C4-2B (cell line): ENCODE measurements at regions not wholly inside any gene's neighbourhood (a gene's known extent, or its start where the extent isn't known, plus 50 kb on each side); places are given as distances from the start of the nearest gene placed in this dataset.

Experiments used
- H3K27ac ChIP-seq: fragments of 450-650 bp; 2 replicates; pipeline ENCODE4 v1.5.1; 2017
- CTCF ChIP-seq: fragments of 450-650 bp; conservative IDR thresholded peaks from 2 replicates; pipeline ENCODE4 v1.5.1; 2017; ENCODE audit warnings: mild to moderate bottlenecking
- ZFX ChIP-seq: fragments of 450-650 bp; IDR thresholded peaks from 2 replicates; pipeline ENCODE4 v1.6.1; 2017

GRCh38 chr2:181766129-181766528 lies 85.8 kb upstream of the NEUROD1 start:
- TF ChIP-seq CTCF (no peak), ZFX (no peak)
- no peak overlapping the region for H3K27ac ChIP-seq

- TF ChIP-seq ZFX (no peak), CTCF (no peak)
- H3K27ac ChIP-seq, result no peak overlapping the region
Measured at GRCh38 chr2:181770150-181770549, 89.8 kb upstream of the NEUROD1 start.

- TF ChIP-seq CTCF (no peak), ZFX (no peak)
- H3K27ac ChIP-seq, result no peak overlapping the region
Measured at GRCh38 chr2:181771356-181771755, 91.0 kb upstream of the NEUROD1 start.

GRCh38 chr2:181772334-181772733 lies 92.0 kb upstream of the NEUROD1 start:
- TF ChIP-seq ZFX (no peak), CTCF (no peak)
- H3K27ac ChIP-seq, result no peak overlapping the region

- TF ChIP-seq ZFX (no peak), CTCF (no peak)
- H3K27ac ChIP-seq, result no peak overlapping the region
Measured at GRCh38 chr2:181772777-181773176, 92.5 kb upstream of the NEUROD1 start.

- TF ChIP-seq ZFX (no peak), CTCF (no peak)
- H3K27ac ChIP-seq, result no peak overlapping the region
Measured at GRCh38 chr2:181774685-181775084, 94.4 kb upstream of the NEUROD1 start.

- no peak overlapping the region for H3K27ac ChIP-seq
- TF ChIP-seq ZFX (no peak), CTCF (no peak)
Measured at GRCh38 chr2:181776336-181776735, 96.0 kb upstream of the NEUROD1 start.
